Stomach (tissue), 8 donors: ENCODE measurements at regions not wholly inside any gene's neighbourhood (a gene's known extent, or its start where the extent isn't known, plus 50 kb on each side); places are given as distances from the start of the nearest gene placed in this dataset.

ENCODE experiments used
- DNase-seq, 2 donors: peaks; one replicate each; pipeline versions ENCODE4 v3.0.0 to v3.0.0-alpha.2; 2013 to 2019
- H3K27ac ChIP-seq, 5 donors: fragments of 200-600 bp in 4 of 5; sonication (generic) in 4 of 5; one replicate each; pipeline ENCODE4 v1.5.1; 2013 to 2019; ENCODE audit warnings: mild to moderate bottlenecking in 1 of 5, moderate library complexity in 1 of 5
- H3K27me3 ChIP-seq, 3 donors: fragments of 200-600 bp; sonication (generic); one replicate each; pipeline ENCODE4 v1.5.1; 2017 to 2019; ENCODE audit warnings: mixed run types in 1 of 3
- H3K36me3 ChIP-seq, 4 donors: fragments of 200-600 bp; sonication (generic); 1 replicate in 3 of 4; 2 replicates in 1 of 4; pipeline ENCODE4 v1.5.1; 2016 to 2019
- H3K4me1 ChIP-seq, 4 donors: fragments of 200-600 bp; sonication (generic); one replicate each; pipeline ENCODE4 v1.5.1; 2016 to 2019
- H3K4me3 ChIP-seq, 4 donors: fragments of 200-600 bp; sonication (generic) in 3 of 4; one replicate each; pipeline ENCODE4 v1.5.1; 2016 to 2019; ENCODE audit warnings: mild to moderate bottlenecking in 1 of 4
- H3K9me3 ChIP-seq, 4 donors: fragments of 200-600 bp; sonication (generic); one replicate each; pipeline ENCODE4 v1.5.1; 2016 to 2019
- EP300 ChIP-seq: sonication (generic); formaldehyde crosslinking; IDR thresholded peaks from one replicate; pipeline ENCODE4 v1.6.1; 2017; ENCODE audit warnings: antibody characterized with exemption
- POLR2A ChIP-seq, 4 donors: fragments of 450-650 bp; IDR thresholded peaks; one replicate each; pipeline ENCODE4 v1.6.1; 2016; ENCODE audit warnings: antibody characterized with exemption in 4 of 4, control low read depth in 2 of 4, mild to moderate bottlenecking in 1 of 4, moderate library complexity in 1 of 4
- POLR2AphosphoS5 ChIP-seq, 3 donors: sonication (generic); formaldehyde crosslinking; IDR thresholded peaks; one replicate each; pipeline ENCODE4 v1.6.1; 2016; ENCODE audit warnings: antibody characterized with exemption in 3 of 3
- WGBS, 5 donors: extraction: QIAGEN DNeasy Blood & Tissue Kit in 3 of 5; methylation state at CpG; one replicate each; pipeline versions ENCODE4 v1.1.5 to v1.1.7; 2013 to 2018; 5-methylcytosine and 5-hydroxymethylcytosine counted together
- intact Hi-C: fragments of 100-400 bp; cut with DNase I; formaldehyde crosslinking; loops from one replicate; pipeline ENCODE4 v1.15.1; 2023; ENCODE audit warnings: low total_unique reads
- TF ChIP-seq, protein P1 (sequence below), 7 experiments: fragments of 450-650 bp in 4 of 7; fragments of 200-600 bp in 3 of 7; sonication (generic) in 3 of 7; IDR thresholded peaks; one replicate each; pipeline ENCODE4 v1.5.1; 2016 to 2019; ENCODE audit warnings: antibody characterized with exemption in 7 of 7, control low read depth in 2 of 7, mild to moderate bottlenecking in 1 of 7
- donor health status: healthy with polysubstance abuse.
- donor health status: Bipolar disorder and iron deficiency.
- donor health status: healthy.

- no peaks in the 10 kb centered on the region for H3K27me3 ChIP-seq
- no peaks in the 10 kb centered on the region for H3K9me3 ChIP-seq
- WGBS, 5 donors, result 87 to 91% (median 91%) methylated on average over 13 of the region's 13 CpGs
- intact Hi-C loops, result no loop called here
- no peak for DNase-seq
- TF ChIP-seq, protein P1, sequence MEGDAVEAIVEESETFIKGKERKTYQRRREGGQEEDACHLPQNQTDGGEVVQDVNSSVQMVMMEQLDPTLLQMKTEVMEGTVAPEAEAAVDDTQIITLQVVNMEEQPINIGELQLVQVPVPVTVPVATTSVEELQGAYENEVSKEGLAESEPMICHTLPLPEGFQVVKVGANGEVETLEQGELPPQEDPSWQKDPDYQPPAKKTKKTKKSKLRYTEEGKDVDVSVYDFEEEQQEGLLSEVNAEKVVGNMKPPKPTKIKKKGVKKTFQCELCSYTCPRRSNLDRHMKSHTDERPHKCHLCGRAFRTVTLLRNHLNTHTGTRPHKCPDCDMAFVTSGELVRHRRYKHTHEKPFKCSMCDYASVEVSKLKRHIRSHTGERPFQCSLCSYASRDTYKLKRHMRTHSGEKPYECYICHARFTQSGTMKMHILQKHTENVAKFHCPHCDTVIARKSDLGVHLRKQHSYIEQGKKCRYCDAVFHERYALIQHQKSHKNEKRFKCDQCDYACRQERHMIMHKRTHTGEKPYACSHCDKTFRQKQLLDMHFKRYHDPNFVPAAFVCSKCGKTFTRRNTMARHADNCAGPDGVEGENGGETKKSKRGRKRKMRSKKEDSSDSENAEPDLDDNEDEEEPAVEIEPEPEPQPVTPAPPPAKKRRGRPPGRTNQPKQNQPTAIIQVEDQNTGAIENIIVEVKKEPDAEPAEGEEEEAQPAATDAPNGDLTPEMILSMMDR (IDR thresholded peaks at IDR 0.05), result no peak
- TF ChIP-seq POLR2A (IDR thresholded peaks at IDR 0.05) (no peak), POLR2AphosphoS5 (IDR thresholded peaks at IDR 0.05) (no peak), EP300 (no peak)
- peaks cover 5 to 73% (median 49%) of the 10 kb centered on the region in 4 donors for H3K4me1 ChIP-seq
- no peak overlapping the region for H3K4me3 ChIP-seq
- H3K36me3 ChIP-seq, result no peaks in the 10 kb centered on the region
- peak overlapping the region in 2 of 5 donors; percentile 44 to 75 for H3K27ac ChIP-seq
These were observed 81.3 kb upstream of the SIRPA start for GRCh38 chr20:1813674-1814635.

- no peaks in the 10 kb centered on the region for H3K36me3 ChIP-seq
- no peak overlapping the region for H3K4me3 ChIP-seq
- intact Hi-C loops, result no loop called here
- 29 to 36% (median 32%) methylated on average over 7 of the region's 7 CpGs for WGBS, 5 donors
- H3K4me1 ChIP-seq, result peaks cover 5 to 73% (median 49%) of the 10 kb centered on the region in 4 donors
- no peaks in the 10 kb centered on the region for H3K9me3 ChIP-seq
- H3K27ac ChIP-seq, result peak overlapping the region in 2 of 5 donors; percentile 44 to 75
- no peak for TF ChIP-seq EP300
- peak in 1 of 3 donors; percentile 62 for TF ChIP-seq POLR2AphosphoS5 (IDR thresholded peaks at IDR 0.05)
- H3K27me3 ChIP-seq, result no peaks in the 10 kb centered on the region
- peak in 1 of 2 donors; percentile 60 for DNase-seq
These were observed 82.1 kb upstream of the SIRPA start for GRCh38 chr20:1813101-1813529.

DNA sequence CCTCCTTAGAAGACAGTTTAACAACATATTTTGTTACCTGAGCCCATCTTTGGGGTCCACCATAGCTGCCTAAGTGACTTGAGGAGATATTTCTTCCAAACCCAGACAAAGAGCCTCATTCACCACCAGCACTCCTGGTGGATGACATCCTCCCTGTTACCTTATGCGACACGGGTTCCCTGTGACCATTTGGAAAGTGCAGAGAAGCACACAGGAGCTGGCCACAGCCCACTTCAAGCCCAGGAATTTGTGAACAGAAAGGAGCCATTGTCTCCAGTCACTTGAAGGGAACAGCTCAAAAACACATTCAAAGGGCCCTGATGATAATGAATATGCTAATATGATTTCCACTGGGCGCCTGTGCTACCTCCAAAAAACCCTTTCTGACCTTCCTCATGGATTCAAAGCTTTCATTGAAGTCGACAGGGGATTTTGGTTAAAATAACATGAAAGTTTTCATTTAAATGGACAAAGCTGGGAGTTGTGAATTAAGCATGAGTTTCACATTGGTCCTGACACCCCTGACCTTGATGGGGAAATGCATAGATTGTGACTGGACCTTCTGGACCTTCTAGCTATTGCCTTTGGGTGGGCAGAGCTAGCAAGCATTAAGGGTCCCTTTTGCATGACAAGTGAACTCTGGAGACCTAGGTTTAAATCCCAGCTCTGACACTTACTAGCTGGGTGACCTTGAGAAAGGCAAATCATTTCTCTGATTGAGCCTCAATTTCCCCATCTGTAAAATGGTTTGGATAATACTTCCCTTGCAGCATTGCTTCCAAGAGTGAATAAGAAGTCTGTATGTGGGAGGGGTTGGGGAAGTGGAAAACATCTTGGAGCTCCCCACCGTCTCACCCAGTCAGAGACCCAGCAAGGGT, 83.3 kb upstream of the SIRPA start:
- Histone ChIP-seq H3K4me3 (no peak overlapping the region), H3K27me3 (no peaks in the 10 kb centered on the region), H3K4me1 (peaks cover 5 to 61% (median 44%) of the 10 kb centered on the region in 4 donors), H3K27ac (peak overlapping the region; percentile 24 to 75 (median 69)), H3K9me3 (no peaks in the 10 kb centered on the region), H3K36me3 (no peaks in the 10 kb centered on the region)
- no peak for TF ChIP-seq POLR2AphosphoS5 (IDR thresholded peaks at IDR 0.05)
- TF ChIP-seq, protein P1 (IDR thresholded peaks at IDR 0.05), result no peak
- no peak for TF ChIP-seq POLR2A (IDR thresholded peaks at IDR 0.05)
- TF ChIP-seq EP300, result no peak
- 46 to 68% (median 49%) methylated on average over 5 of the region's 5 CpGs for WGBS, 5 donors
- intact Hi-C loops, result no loop called here
- DNase-seq, result no peak

DNA sequence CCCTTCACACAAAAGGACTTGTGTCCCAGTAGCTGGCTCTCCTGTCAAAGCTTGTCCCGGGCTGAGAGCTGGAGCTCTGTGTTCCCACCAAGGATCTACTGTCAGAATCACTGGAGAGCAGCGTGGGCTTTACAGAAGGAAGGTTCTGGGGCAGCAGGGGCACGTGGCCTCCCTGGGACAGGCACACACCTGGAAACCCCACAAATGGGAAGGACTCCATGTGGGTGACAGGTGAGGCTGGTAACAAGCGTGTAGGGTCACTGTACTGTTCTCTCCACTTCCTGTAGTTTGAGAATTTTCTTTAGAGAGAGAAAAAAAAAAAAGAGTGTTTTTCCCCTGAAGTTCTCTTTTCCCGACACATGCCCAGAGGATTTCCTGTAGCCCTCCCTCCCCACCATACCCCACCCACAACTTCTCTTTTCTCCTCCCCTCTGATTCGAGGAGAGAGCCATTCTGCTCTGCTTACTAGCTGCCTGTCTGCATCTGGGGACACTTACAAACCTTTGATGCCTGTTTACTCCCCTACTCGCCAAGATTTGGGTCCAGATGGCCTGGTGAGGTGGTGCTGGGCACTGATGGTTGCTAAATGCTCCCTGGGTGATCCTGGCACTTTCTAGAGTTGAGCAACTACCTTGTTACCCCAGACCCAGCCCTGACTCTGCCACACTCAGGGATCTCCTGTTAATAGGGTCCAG, 84.1 kb upstream of the SIRPA start:
- H3K4me1 ChIP-seq, result peaks cover 5 to 53% (median 37%) of the 10 kb centered on the region in 4 donors
- 7 to 26% (median 21%) methylated on average over 7 of the region's 7 CpGs for WGBS, 5 donors

More for the DNA sequence above, 84.1 kb upstream of the SIRPA start:
- Histone ChIP-seq H3K9me3 (no peaks in the 10 kb centered on the region), H3K27ac (peak overlapping the region; percentile 47 to 75 (median 69)), H3K27me3 (no peaks in the 10 kb centered on the region), H3K4me3 (no peak overlapping the region), H3K36me3 (no peaks in the 10 kb centered on the region)
- intact Hi-C loops, result no loop called here
- no peak for TF ChIP-seq POLR2AphosphoS5 (IDR thresholded peaks at IDR 0.05)
- TF ChIP-seq, protein P1 (IDR thresholded peaks at IDR 0.05), result no peak
- TF ChIP-seq POLR2A (IDR thresholded peaks at IDR 0.05), result no peak
- no peak for TF ChIP-seq EP300
- peak in 1 of 2 donors; percentile 31 for DNase-seq
